ENCODE measurements at regions not wholly inside any gene's neighbourhood (a gene's known extent, or its start where the extent isn't known, plus 50 kb on each side); places are given as distances from the start of the nearest gene placed in this dataset.
A peak's percentile ranks its signal among the peaks of the same experiment; 100 is the strongest.
"Not testable (repeated sequence)": the region's sequence is repeated elsewhere in the genome, so short reads cannot be mapped to it uniquely, and the experiment has no call there.

DNA sequence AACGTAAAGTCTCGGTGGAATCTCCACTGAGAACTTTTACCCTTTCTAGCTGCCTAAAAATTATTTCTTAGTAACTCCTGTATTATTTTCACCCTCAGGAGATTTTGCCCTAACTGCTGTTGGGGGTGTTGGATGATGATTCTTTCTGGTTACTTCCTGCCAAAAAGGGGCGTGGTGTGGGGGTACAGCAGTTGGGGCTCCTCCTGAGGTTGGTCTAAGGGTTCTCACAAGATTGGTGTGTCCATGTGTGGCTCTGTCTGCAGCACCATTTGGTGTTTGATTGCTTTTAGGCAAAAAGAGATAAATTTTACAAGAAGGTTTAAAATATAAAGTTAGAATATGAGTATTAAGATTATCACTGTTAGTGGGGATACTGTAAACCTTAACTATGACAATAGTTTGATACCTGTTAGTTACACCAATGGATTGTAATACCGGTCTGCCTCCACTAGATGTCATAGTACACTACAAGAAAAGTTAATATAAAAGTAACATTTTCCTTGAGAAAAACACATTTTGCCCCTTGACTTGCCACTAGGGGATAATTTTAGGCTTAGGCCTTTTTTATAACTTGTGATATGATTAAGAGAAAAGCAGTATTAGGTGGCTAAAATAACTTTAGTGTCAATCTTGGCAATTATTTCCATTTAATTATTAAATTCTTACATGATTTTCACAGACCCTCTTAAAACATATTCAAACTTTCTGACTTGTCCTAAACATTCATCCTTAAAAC is 928.7 kb downstream of the IPMK start:
- peak; percentile 6 for DNase-seq (ENCODE audit: low read depth)

- DNase-seq (ENCODE audit: low read depth): no peak
Measured at GRCh38 chr10:57336865-57337264, 930.8 kb downstream of the IPMK start.

DNA sequence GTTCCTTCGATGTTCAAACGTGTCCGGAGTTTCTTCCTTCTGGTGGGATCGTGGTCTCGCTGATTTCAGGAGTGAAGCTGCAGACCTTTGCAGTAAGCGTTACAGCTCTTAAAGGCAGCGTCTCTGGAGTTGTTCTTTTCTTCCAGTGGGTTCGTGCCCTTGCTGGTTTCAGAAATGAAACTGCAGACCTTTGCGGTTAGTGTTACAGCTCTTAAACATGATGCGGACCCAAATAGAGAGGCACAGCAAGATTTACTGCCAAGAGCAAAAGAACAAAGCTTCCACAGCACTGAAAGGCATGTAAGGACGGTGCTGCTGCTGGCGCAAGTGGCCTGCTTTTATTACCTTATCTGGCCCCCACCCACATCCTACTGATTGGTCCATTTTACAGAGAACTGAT is 931.4 kb downstream of the IPMK start:
- no peak for DNase-seq (ENCODE audit: low read depth)

GRCh38 chr10:57334523-57334922 is 933.2 kb downstream of the IPMK start:
- no peak for DNase-seq (ENCODE audit: low read depth)

- DNase-seq (ENCODE audit: low read depth): no peak
Measured at GRCh38 chr10:57333880-57334279, 933.8 kb downstream of the IPMK start.

- not testable (repeated sequence) for DNase-seq (ENCODE audit: low read depth)
Measured at GRCh38 chr10:57321400-57321854, 946.3 kb downstream of the IPMK start.

DNA sequence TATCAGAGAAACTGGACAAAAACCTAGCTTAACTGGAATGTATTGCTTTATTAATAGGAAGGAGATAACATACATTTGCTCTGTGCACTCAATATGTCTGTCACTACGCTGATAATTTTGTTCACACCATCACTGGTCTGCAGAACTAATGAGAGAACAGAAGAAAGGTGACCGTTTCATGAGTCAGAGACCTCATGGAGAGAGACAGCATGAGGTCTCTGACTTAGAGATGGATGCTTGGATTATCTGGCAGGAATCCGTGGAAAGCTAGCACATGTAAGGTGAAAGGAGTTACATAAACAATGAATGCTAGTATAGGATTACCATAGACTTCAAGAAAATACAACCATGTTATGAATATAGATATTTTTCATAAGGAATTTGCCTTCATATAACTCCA is 947.3 kb downstream of the IPMK start:
- no peak for DNase-seq (ENCODE audit: low read depth)

DNA sequence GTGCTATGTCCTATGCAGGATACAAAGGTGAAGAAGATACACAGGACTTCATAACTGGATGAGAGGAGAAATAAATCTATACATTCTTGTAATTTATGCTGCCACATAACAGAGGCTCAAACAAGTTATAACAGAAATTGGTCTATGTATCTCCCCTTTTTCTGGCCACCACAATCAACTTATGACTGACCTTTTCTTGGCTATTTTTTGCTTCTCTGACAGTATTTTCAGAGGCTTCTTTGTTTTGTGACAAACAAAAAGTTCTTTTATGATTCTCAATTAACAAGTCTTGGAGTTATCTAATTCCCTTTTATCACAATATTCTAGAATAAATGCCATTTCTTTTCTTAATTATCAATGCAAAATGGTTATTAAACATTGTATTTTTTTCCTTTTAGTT is 953.0 kb upstream of the ZWINT start:
- no peak for DNase-seq (ENCODE audit: low read depth)

- no peak for DNase-seq (ENCODE audit: low read depth)
Measured at GRCh38 chr10:57303566-57303965, 942.5 kb upstream of the ZWINT start.

DNA sequence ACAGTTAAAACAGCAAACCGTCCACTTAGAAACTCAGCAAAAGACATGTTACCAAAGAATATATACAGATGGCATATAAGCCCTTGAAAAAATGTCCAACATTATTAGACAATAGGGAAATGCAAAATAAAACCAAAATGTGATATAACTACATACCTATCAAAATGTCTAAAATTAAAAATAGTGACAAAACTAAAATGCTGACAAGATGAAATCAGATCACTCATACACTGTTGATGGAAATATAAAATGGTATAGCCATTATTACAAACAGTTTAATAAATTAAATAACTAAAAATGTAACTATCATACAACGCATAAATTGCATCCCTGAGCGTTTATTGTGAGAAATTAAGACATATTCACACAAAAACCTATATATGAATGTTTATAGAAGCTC is 939.7 kb upstream of the ZWINT start:
- DNase-seq (ENCODE audit: low read depth): no peak

DNA sequence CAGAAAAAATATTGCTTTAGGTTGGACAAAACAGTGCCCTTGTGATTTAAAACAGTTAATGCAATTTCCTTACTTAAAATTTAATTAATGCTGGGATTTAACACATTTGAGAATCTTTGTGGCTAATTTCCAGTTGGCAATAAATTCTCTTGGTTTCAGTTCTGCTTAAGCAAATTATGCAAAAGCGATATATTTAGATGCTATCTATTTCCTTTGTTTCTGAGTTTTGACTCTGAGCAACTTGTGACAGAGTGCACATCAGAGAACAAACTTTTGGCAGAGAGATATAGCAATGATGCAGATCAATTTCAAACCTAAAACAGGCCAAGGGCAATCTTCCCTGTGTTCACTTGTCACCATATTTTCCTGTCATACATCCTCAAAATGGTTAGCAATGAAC is 933.6 kb upstream of the ZWINT start:
- no peak for DNase-seq (ENCODE audit: low read depth)

DNA sequence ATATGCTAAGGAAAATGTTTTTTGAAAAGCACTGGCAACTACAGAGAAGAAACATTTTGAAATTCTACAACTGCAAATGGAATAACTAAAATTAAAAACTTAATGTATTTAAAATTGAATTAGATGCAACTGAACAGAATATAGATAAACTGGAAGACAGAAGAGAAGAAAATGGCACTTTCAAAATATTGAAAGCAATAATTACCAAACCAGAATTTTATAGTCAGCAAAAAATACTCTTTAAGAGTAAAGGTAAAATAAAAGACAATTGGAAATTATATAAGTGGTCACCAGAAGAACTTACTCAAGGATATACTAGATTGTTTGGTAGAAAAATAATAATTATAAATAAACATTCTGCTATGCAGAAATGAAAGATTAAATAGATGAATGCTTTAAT is 927.7 kb upstream of the ZWINT start:
- no peak for DNase-seq (ENCODE audit: low read depth)

DNA sequence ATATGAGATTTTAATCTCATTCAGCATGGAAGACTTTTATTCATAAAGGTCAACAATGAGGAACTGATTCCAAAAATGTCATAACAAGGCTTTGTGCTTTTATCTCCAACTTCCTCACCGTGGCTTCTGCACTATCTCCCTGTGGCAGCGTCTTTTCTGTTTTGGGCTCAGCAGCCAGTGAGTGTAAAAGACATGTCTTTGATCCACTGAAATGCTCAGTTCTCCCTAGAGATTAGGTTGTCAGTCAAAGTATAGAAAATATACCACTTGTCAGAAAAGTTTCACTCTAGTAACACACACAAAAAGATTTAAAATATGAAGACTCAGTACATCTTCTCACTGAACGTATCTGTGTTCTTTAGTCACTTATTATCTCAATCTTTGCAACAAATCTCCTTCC is 901.8 kb upstream of the ZWINT start:
- no peak for DNase-seq (ENCODE audit: low read depth)

GRCh38 chr10:57260175-57260574 is 899.1 kb upstream of the ZWINT start:
- no peak for DNase-seq (ENCODE audit: low read depth)

- DNase-seq (ENCODE audit: low read depth): no peak
Measured at GRCh38 chr10:57249615-57250281, 888.7 kb upstream of the ZWINT start.

DNA sequence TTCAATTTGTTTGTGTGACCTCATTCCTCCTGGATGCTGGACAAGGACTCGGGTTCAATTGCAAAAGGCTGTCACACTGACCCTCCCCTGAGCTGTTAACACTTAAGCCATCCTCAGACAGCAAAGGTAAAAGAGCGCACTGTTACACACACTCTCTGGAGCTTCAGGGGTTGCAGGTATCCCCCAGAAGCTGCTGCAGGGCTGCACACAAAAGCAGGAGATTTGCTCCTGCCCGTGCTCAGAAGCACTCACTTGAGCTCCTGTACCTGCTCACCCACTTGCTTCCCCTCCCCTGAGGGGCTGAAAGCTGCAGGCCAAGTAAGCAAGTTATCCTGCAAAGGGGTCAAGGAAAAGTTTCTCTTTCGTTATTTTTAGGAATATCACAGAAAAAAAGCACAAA is 886.2 kb upstream of the ZWINT start:
- no peak for DNase-seq (ENCODE audit: low read depth)

GRCh38 chr10:57225920-57226319 is 864.9 kb upstream of the ZWINT start:
- DNase-seq (ENCODE audit: low read depth): no peak

GRCh38 chr10:57224811-57225210 is 863.8 kb upstream of the ZWINT start:
- DNase-seq (ENCODE audit: low read depth): no peak

DNA sequence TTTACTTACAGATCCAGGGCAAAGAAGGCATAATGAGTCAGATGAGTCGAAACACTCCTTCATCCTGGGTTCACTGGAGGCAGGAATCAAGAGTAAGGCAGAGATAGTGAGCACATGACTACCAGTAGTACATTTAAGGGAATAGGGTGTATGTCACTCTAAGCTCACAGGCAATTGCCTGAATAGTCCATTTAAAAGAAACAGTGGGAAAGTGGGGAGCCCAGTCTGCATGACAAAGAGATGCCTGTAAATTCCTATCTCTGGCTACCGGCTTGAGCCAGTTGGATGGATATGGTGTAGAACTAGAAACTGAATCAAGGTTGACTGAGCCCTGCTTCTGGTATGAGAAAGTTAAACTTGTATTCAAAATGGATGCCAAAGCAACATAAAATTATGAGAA is 861.5 kb upstream of the ZWINT start:
- no peak for DNase-seq (ENCODE audit: low read depth)

- no peak for DNase-seq (ENCODE audit: low read depth)
Measured at GRCh38 chr10:57222129-57222528, 861.1 kb upstream of the ZWINT start.

DNA sequence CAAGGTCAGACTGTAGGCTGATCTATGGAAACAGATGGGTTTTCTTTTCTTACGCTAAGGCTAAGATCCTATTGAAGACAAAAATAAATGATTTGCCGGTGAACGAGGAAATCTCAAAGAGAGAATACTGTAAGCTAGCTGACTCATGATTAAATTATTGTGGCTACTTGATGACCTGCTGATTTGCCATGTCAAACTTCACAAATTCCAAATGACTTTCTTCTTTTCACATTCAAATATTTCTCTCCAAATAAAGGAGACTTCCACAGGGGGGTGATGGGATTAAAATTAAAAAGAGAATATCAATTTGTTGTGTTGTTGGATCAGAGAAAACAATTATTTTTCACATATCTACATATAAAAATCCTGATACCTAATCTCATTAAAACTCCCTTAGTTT is 860.6 kb upstream of the ZWINT start:
- no peak for DNase-seq (ENCODE audit: low read depth)

GRCh38 chr10:57218382-57218781 is 857.3 kb upstream of the ZWINT start:
- no peak for DNase-seq (ENCODE audit: low read depth)

- DNase-seq (ENCODE audit: low read depth): no peak
Measured at GRCh38 chr10:57202356-57202755, 841.3 kb upstream of the ZWINT start.

DNA sequence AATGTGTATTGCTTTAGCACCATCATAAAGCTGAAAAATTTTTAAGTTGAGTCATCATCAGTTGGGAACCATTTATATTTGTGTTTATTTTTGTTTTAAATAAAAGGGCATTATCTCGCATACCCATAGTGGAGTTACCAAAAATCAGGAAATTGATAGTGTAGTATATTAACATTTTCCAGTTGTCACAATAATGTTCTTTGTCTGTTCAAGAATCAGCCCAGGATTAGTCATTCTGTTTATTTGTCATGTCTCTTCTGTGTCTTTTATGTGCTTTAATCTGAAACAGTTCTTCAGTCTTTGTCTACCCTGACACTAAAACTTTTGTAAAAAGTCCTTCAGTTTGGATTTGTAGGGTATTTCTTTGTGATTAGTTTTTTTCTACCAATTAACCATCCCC is 827.8 kb upstream of the ZWINT start:
- no peak for DNase-seq (ENCODE audit: low read depth)
